IPS-18a (cell line): ENCODE measurements at regions not wholly inside any gene's neighbourhood (a gene's known extent, or its start where the extent isn't known, plus 50 kb on each side); places are given as distances from the start of the nearest gene placed in this dataset.

Source experiments
- H3K27ac ChIP-seq: one replicate; pipeline ENCODE4 v1.5.1; 2013; ENCODE audit warnings: low read length
- H3K27me3 ChIP-seq: one replicate; pipeline ENCODE4 v1.6.1; 2013; ENCODE audit warnings: mild to moderate bottlenecking, low read length; ENCODE audit not compliant: control insufficient read depth, insufficient read depth
- H3K36me3 ChIP-seq: one replicate; pipeline ENCODE4 v1.6.1; 2013; ENCODE audit warnings: low read depth, low read length; ENCODE audit not compliant: control insufficient read depth
- H3K4me1 ChIP-seq: one replicate; pipeline ENCODE4 v1.6.1; 2013; ENCODE audit warnings: low read depth, low read length; ENCODE audit not compliant: control insufficient read depth
- H3K4me3 ChIP-seq: one replicate; pipeline ENCODE4 v1.5.1; 2013; ENCODE audit warnings: low read length
- H3K9ac ChIP-seq: one replicate; pipeline ENCODE4 v1.6.1; 2013; ENCODE audit warnings: mild to moderate bottlenecking, low read length, moderate library complexity
- H3K9me3 ChIP-seq: one replicate; pipeline ENCODE4 v1.6.1; 2013; ENCODE audit warnings: low read depth, low read length; ENCODE audit not compliant: control insufficient read depth

DNA sequence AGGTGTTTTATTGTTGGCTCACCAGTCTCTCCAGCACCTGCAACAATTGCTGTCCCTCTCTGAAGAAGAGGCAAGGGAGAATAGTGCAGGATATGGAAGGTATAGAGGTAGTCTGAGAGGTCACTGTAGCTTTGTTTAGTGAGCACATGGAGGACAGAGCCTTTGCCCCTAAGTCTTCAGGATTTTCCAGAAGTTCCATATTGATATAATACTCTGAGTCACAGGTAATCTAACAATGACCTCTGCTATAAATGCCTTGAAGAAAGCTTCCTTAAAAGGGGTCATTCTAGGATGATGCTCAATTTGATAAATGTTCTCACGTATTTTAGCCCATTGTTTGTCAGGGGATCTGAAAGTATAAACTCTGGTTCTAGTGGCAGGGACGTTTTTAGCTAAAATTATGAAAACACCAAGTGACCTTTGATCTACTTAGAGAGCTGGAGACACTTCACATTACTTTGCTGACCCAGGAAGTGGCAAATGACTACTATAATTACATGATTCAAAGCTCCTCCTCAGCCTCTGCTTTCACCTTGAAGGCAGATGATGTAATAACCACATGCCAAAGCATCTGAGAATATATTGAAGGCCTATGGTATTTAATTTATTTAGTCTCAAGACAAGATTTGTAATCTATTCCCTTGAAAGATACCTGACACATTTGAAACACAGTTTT is 366.9 kb upstream of the NUDT12 start:
- no peak overlapping the region for H3K4me3 ChIP-seq
- H3K9me3 ChIP-seq = no peaks in the 10 kb centered on the region
- H3K4me1 ChIP-seq = no peaks in the 10 kb centered on the region
- no peaks in the 10 kb centered on the region for H3K36me3 ChIP-seq
- H3K27me3 ChIP-seq = no peaks in the 10 kb centered on the region
- H3K27ac ChIP-seq = no peak overlapping the region
- no peak overlapping the region for H3K9ac ChIP-seq

GRCh38 chr5:103927739-103928138 is 365.1 kb upstream of the NUDT12 start:
- Histone ChIP-seq H3K4me1 (no peaks in the 10 kb centered on the region), H3K9ac (no peak overlapping the region), H3K27me3 (no peaks in the 10 kb centered on the region), H3K9me3 (no peaks in the 10 kb centered on the region), H3K4me3 (no peak overlapping the region), H3K27ac (no peak overlapping the region), H3K36me3 (no peaks in the 10 kb centered on the region)

DNA sequence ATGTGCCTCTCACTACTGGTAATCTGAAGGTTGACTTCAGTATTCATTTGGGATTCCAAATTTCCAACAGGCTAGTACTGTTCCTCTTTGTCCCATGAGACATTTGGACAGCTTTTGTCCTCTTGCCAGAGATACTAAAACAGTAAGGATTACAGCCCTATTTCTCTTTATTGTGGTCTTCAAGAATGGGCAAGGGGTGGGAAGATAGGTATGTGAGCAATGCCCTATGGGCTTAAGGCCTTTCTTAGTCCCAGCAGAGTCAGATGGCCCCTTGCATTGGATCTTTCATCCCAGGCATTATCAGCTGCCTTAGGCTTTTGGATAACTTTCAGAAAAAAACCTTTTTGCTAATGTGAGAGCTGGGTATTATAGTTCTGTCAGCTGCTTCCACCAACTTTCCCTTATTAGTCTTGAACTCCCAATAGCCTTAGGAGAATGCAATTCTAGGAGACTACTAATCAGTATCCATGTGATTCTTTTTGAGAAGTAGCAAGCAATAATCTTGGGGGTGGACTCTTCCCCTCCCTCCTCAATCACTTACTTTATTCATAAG is 361.1 kb upstream of the NUDT12 start:
- H3K9me3 ChIP-seq = no peaks in the 10 kb centered on the region
- H3K36me3 ChIP-seq = no peaks in the 10 kb centered on the region
- H3K27ac ChIP-seq = no peak overlapping the region
- peaks cover 6% of the 10 kb centered on the region for H3K4me1 ChIP-seq
- no peak overlapping the region for H3K4me3 ChIP-seq
- no peak overlapping the region for H3K9ac ChIP-seq
- no peaks in the 10 kb centered on the region for H3K27me3 ChIP-seq

GRCh38 chr5:103919506-103919905 is 356.9 kb upstream of the NUDT12 start:
- no peaks in the 10 kb centered on the region for H3K27me3 ChIP-seq
- H3K4me1 ChIP-seq = peaks cover 11% of the 10 kb centered on the region
- no peak overlapping the region for H3K9ac ChIP-seq
- no peak overlapping the region for H3K4me3 ChIP-seq
- H3K27ac ChIP-seq = no peak overlapping the region
- no peaks in the 10 kb centered on the region for H3K36me3 ChIP-seq
- H3K9me3 ChIP-seq = no peaks in the 10 kb centered on the region

- Histone ChIP-seq H3K36me3 (no peaks in the 10 kb centered on the region), H3K9ac (no peak overlapping the region), H3K4me1 (peaks cover 11% of the 10 kb centered on the region), H3K4me3 (no peak overlapping the region), H3K27me3 (no peaks in the 10 kb centered on the region), H3K27ac (no peak overlapping the region), H3K9me3 (no peaks in the 10 kb centered on the region)
Observed at GRCh38 chr5:103918668-103919367, 356.2 kb upstream of the NUDT12 start.

- Histone ChIP-seq H3K36me3 (no peaks in the 10 kb centered on the region), H3K9me3 (no peaks in the 10 kb centered on the region), H3K27me3 (no peaks in the 10 kb centered on the region), H3K4me3 (no peak overlapping the region), H3K9ac (no peak overlapping the region), H3K27ac (no peak overlapping the region), H3K4me1 (peaks cover 11% of the 10 kb centered on the region)
Observed at GRCh38 chr5:103915081-103915480, 352.5 kb upstream of the NUDT12 start.

DNA sequence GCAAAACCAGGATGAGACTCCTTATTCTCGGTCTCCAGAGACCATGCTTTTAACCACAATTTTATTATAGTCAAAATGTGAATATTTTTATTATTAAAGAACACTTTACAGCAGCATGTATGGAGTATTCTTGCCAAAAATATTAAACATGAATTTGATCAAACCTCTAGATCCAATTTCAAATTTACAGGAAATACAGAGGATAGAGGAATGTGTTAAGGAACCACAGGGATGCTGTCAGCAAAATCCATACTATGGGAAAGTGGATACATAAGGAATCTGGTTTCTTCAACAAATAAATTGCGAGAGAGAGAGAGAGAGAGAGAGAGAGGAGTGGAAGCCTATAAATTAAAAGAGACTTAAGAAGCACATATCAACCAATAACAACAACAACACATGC is 348.2 kb upstream of the NUDT12 start:
- Histone ChIP-seq H3K27me3 (no peaks in the 10 kb centered on the region), H3K9me3 (no peaks in the 10 kb centered on the region), H3K4me3 (no peak overlapping the region), H3K9ac (no peak overlapping the region), H3K27ac (no peak overlapping the region), H3K4me1 (peaks cover 3% of the 10 kb centered on the region), H3K36me3 (no peaks in the 10 kb centered on the region)

DNA sequence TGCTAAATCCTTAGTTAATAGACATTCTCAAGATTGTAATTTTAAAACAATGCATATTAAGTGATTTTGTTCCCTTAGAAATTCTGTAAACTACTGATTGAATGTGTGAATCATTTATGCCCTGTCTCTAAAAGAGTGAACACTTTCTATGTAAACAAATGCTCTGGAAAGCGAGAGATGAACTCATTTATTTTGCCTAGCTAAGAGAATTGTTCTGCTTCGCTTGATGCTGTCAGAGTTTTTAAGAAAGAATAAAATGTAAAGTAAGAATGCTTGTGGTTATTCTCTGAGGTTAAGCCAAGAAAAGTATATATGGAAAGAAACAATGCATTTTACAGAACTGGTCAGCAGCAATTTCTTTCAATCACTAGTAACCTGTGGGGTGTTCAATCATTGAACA is 347.4 kb upstream of the NUDT12 start:
- Histone ChIP-seq H3K9ac (no peak overlapping the region), H3K4me1 (peaks cover 3% of the 10 kb centered on the region), H3K4me3 (no peak overlapping the region), H3K27ac (no peak overlapping the region), H3K36me3 (no peaks in the 10 kb centered on the region), H3K27me3 (no peaks in the 10 kb centered on the region), H3K9me3 (no peaks in the 10 kb centered on the region)

DNA sequence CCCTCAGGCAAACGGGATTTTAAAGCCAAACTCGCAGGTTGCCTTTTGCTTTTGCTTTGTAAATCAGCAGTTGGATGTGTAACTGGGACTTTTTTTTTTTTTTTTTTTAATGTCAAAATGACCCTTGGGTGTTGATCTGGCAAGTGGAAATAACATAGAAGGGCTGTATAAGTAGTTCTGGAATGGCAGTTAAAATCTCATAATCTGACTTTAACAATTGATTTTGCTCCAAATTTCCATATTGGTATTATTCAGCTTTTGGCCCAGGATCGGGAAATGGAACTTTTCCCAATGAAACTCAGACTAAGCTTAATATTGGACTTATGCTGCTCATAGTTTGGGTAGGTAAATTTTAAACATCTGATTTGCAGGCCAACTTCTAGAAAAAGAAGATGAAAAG is 346.8 kb upstream of the NUDT12 start:
- H3K27ac ChIP-seq = no peak overlapping the region
- H3K36me3 ChIP-seq = no peaks in the 10 kb centered on the region
- H3K4me3 ChIP-seq = no peak overlapping the region
- H3K27me3 ChIP-seq = no peaks in the 10 kb centered on the region
- H3K9me3 ChIP-seq = no peaks in the 10 kb centered on the region
- no peak overlapping the region for H3K9ac ChIP-seq
- H3K4me1 ChIP-seq = peaks cover 3% of the 10 kb centered on the region

GRCh38 chr5:103908336-103909080 is 345.9 kb upstream of the NUDT12 start:
- Histone ChIP-seq H3K36me3 (no peaks in the 10 kb centered on the region), H3K9ac (no peak overlapping the region), H3K4me1 (peaks cover 3% of the 10 kb centered on the region), H3K9me3 (no peaks in the 10 kb centered on the region), H3K4me3 (no peak overlapping the region), H3K27ac (no peak overlapping the region), H3K27me3 (no peaks in the 10 kb centered on the region)

DNA sequence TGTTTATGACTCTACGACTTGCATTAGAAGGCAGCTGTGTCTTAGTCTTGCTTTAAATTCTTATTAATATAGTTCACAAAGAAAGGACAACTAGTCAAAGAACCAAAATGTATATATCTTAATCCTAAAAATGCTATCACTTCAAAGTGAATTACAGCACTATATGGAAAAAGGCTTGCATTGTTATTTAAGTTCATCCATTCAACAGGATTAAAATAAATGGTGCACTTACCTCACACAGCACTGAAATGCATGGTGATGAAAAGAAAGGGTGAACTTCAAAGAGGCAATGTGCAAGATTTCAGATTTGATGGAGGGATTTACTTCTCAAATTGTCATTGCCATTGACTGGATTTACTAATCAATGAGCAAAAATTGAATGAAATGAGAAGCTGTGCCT is 344.4 kb upstream of the NUDT12 start:
- peaks cover 3% of the 10 kb centered on the region for H3K4me1 ChIP-seq
- no peak overlapping the region for H3K9ac ChIP-seq
- no peak overlapping the region for H3K4me3 ChIP-seq
- H3K27ac ChIP-seq = no peak overlapping the region
- no peaks in the 10 kb centered on the region for H3K27me3 ChIP-seq
- no peaks in the 10 kb centered on the region for H3K36me3 ChIP-seq
- H3K9me3 ChIP-seq = no peaks in the 10 kb centered on the region
